ENCODE measurements at regions not wholly inside any gene's neighbourhood (a gene's known extent, or its start where the extent isn't known, plus 50 kb on each side); places are given as distances from the start of the nearest gene placed in this dataset.

DNA sequence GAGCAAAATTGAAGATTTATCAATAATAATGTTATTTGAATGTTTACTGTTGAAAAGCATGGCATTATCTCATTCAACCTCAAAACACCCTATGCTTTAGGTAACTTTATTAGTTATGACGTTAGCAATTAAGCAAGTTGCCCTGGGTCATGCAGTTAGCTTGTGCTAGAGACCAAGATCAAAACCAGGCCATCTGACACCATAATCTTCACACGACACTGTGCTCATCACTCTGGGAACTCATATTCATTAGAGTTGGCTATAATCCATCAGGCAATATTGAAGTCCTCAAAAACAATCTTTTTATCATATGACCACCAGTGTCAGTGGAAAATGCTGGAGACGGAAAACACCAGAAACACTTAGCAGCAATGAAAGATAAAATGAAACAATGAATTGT is 253.5 kb downstream of the PCDH20 start:
- H3K4me2 ChIP-seq = no peak overlapping the region
- H4K20me1 ChIP-seq (ENCODE audit: insufficient read depth) = no peaks in the 10 kb centered on the region
- ChIA-PET POLR2A (ENCODE audit: unreplicated experiment) (no interaction called here), CTCF (no interaction called here)
- H3F3A ChIP-seq (ENCODE audit: insufficient read depth, low read depth) = no peaks in the 10 kb centered on the region
- BruUV-seq (replicated peaks) = no TSS peak
- H3K4me1 ChIP-seq (replicated peaks; ENCODE audit: insufficient read depth) = no peaks in the 10 kb centered on the region
- H3K27me3 ChIP-seq (ENCODE audit: insufficient read depth, low read depth) = no peaks in the 10 kb centered on the region
- no peaks in the 10 kb centered on the region for H3K9me3 ChIP-seq (ENCODE audit: insufficient read depth, low read depth)
- no peak overlapping the region for H3K4me3 ChIP-seq
- no peaks in the 10 kb centered on the region for H3K79me2 ChIP-seq (ENCODE audit: low read depth)
- no peaks in the 10 kb centered on the region for H3K36me3 ChIP-seq (ENCODE audit: low read depth)
- H3K9me2 ChIP-seq (ENCODE audit: insufficient read depth) = no peaks in the 10 kb centered on the region
- DNase-seq = no peak
- no peak overlapping the region for H3K27ac ChIP-seq
- intact Hi-C loops (cut with micrococcal nuclease; ENCODE audit: unreplicated experiment) = no loop called here
- no peak overlapping the region for H2AFZ ChIP-seq
- TF ChIP-seq EZH2 (IDR thresholded peaks at IDR 0.05; ENCODE audit: low read depth) = no peak
- TF ChIP-seq, protein P1, sequence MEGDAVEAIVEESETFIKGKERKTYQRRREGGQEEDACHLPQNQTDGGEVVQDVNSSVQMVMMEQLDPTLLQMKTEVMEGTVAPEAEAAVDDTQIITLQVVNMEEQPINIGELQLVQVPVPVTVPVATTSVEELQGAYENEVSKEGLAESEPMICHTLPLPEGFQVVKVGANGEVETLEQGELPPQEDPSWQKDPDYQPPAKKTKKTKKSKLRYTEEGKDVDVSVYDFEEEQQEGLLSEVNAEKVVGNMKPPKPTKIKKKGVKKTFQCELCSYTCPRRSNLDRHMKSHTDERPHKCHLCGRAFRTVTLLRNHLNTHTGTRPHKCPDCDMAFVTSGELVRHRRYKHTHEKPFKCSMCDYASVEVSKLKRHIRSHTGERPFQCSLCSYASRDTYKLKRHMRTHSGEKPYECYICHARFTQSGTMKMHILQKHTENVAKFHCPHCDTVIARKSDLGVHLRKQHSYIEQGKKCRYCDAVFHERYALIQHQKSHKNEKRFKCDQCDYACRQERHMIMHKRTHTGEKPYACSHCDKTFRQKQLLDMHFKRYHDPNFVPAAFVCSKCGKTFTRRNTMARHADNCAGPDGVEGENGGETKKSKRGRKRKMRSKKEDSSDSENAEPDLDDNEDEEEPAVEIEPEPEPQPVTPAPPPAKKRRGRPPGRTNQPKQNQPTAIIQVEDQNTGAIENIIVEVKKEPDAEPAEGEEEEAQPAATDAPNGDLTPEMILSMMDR (conservative IDR thresholded peaks at IDR 0.05) = no peak

DNA sequence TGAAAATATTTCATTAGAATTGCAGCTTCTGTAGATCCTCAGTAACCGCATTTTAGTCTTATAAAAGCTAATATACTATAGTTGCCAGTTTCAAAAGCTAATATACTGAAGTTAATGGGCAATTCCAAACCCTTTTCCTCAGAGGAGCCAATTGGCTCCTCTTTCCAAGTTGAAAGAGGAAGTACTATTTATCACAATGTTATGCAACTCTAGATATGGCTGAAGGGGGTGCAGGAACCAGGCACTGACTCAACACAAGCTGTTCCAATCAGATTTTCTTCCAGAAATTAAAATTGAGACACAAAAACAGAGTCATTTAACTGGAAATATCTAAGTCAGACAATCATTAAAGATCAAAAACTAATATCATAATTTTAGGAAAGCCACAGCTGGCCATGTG is 258.9 kb downstream of the PCDH20 start:
- H3K9me2 ChIP-seq (ENCODE audit: insufficient read depth) = no peaks in the 10 kb centered on the region; the same call in 1 of the 2 replicates
- H3K4me2 ChIP-seq = no peak overlapping the region
- H3K27ac ChIP-seq = no peak overlapping the region
- no peaks in the 10 kb centered on the region for H3K9me3 ChIP-seq (ENCODE audit: insufficient read depth, low read depth)
- H3K36me3 ChIP-seq (ENCODE audit: low read depth) = no peaks in the 10 kb centered on the region
- H3K27me3 ChIP-seq (ENCODE audit: insufficient read depth, low read depth) = no peaks in the 10 kb centered on the region
- no peaks in the 10 kb centered on the region for H4K20me1 ChIP-seq (ENCODE audit: insufficient read depth)
- no peak for DNase-seq
- ChIA-PET CTCF (no interaction called here), POLR2A (ENCODE audit: unreplicated experiment) (interaction anchor here (0.6 kb wide), 1 partner anchor 261 kb away, joined by 3 read pairs; no protein-coding TSS in a partner anchor)
- H3F3A ChIP-seq (ENCODE audit: insufficient read depth, low read depth) = no peaks in the 10 kb centered on the region
- H3K4me1 ChIP-seq (replicated peaks; ENCODE audit: insufficient read depth) = no peaks in the 10 kb centered on the region
- TF ChIP-seq, protein P1 (conservative IDR thresholded peaks at IDR 0.05) = no peak
- TF ChIP-seq EZH2 (IDR thresholded peaks at IDR 0.05; ENCODE audit: low read depth) = no peak
- no TSS peak for BruUV-seq (replicated peaks)
- H2AFZ ChIP-seq = no peak overlapping the region
- intact Hi-C loops (cut with micrococcal nuclease; ENCODE audit: unreplicated experiment) = no loop called here
- no peak overlapping the region for H3K4me3 ChIP-seq
- H3K79me2 ChIP-seq (ENCODE audit: low read depth) = no peaks in the 10 kb centered on the region

DNA sequence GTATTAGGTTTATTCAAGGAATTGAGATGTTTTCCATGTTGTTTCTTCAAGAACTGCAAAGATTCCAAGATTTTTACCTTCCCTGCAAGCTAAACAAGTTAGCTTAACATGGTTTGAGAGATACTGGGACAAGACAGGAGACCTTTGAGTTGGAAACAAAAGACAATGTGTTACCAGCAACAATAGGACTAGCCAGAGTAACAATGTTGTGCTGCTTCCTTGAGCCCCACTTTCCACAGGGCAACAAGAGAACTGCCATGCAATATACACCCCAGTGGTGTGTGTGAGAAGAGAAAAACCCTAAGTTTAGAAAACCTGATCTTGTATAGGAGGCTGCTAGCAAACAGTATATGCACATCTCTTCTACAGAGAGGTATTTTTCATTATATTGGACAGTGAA is 264.6 kb downstream of the PCDH20 start:
- Histone ChIP-seq H3K4me3 (no peak overlapping the region), H3K4me1 (replicated peaks; ENCODE audit: insufficient read depth) (no peaks in the 10 kb centered on the region), H3K9me3 (ENCODE audit: insufficient read depth, low read depth) (no peaks in the 10 kb centered on the region), H3F3A (ENCODE audit: insufficient read depth, low read depth) (no peaks in the 10 kb centered on the region), H2AFZ (no peak overlapping the region), H3K27me3 (ENCODE audit: insufficient read depth, low read depth) (no peaks in the 10 kb centered on the region), H3K79me2 (ENCODE audit: low read depth) (no peaks in the 10 kb centered on the region), H3K27ac (no peak overlapping the region), H3K9me2 (ENCODE audit: insufficient read depth) (no peaks in the 10 kb centered on the region; the same call in 1 of the 2 replicates), H4K20me1 (ENCODE audit: insufficient read depth) (no peaks in the 10 kb centered on the region), H3K4me2 (no peak overlapping the region), H3K36me3 (ENCODE audit: low read depth) (no peaks in the 10 kb centered on the region)
- CTCF ChIA-PET = no interaction called here
- no peak for DNase-seq
- TF ChIP-seq, protein P1 (conservative IDR thresholded peaks at IDR 0.05) = no peak
- TF ChIP-seq EZH2 (IDR thresholded peaks at IDR 0.05; ENCODE audit: low read depth) = no peak
- POLR2A ChIA-PET (ENCODE audit: unreplicated experiment) = no interaction called here
- BruUV-seq (replicated peaks) = no TSS peak
- intact Hi-C loops (cut with micrococcal nuclease; ENCODE audit: unreplicated experiment) = no loop called here
